ENCODE measurements at regions not wholly inside any gene's neighbourhood (a gene's known extent, or its start where the extent isn't known, plus 50 kb on each side); places are given as distances from the start of the nearest gene placed in this dataset.

DNA sequence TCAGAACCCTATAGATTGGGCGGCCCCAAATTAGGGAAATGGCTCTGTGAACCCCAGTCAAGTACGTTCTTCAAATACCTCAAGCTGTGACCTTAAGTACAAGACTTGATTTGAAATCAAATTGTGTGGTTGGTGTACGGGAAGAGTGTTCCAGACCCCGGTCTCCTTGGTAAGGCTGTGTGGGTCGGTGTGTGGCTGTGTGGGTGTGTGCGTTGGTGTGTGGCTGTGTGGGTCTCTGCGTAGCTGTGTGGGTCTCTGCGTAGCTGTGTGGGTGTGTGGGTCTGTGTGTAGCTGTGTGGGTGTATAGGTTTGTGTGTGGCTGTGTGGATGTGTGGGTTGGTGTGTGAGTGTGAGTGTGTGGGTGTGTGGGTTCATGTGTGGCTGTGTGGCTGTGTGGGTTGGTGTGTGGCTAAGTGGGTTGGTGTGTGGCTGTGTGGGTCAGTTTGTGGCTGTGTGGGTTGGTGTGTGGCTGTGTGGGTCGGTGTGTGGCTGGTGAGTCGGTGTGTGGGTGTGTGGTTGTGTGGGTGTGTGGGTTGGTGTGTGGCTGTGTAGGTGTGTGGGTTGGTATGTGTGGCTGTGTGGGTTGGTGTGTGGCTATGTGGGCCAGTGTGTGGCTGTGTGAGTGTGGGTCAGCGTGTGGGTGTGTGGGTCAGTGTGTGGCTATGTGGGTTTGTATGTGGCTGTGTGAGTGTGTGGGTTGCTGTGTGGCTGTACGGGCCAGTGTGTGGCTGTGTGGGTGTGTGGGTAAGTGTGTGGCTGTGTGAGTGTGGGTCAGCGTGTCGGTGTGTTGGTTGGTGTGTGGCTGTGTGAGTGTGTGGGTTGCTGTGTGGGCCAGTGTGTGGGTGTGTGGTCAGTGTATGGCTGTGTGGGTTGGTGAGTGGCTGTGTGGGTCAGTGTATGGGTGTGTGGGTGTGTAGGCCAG lies 238.7 kb upstream of the ZFHX3 start:
- DNase-seq: no peak

- DNase-seq: no peak
Observed at GRCh38 chr16:73285436-73286201, 237.7 kb upstream of the ZFHX3 start.

GRCh38 chr16:73280388-73280787 lies 232.5 kb upstream of the ZFHX3 start:
- no peak for DNase-seq

DNA sequence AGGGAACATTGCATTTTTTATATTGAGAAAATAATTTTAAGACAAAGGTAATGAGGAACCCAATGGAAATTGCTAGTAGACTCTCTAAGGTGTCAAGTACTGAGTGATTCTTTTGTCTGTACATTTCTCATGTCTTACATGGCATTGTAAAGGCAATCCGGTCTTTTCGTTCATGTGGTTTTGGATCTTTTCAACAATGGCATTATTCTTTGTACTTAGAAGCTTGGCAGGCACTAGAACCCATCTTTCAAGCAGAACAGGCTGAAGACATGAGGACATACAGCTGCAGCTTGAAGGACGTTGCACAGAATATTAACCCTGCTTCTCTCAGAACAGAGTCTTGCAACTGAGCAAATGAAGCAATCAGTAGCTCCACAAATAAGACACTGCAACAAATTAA lies 231.5 kb upstream of the ZFHX3 start:
- DNase-seq: no peak

GRCh38 chr16:73277071-73277470 lies 229.1 kb upstream of the ZFHX3 start:
- DNase-seq: no peak

GRCh38 chr16:73275448-73275847 lies 227.5 kb upstream of the ZFHX3 start:
- DNase-seq: no peak

DNA sequence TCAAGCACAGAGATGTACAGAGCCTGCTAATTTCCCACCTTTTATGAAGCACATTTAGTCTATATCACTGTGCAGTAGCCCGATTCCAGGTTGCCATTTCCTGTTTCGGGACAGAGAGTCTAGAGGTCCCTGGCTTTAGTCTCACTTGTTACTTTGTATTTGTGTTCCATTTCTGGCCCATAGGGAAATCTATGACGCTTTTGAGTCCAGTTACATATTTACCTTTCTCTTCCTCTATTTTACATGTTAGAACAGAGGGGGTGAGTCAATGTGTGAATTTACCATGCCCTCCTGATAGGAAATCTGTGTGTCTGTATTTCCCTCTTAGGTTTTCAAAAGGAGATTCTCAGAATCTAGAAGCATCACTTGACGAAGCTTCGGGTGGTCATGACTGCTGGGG lies 227.1 kb upstream of the ZFHX3 start:
- DNase-seq: no peak

- DNase-seq: no peak
Observed at GRCh38 chr16:73274140-73274539, 226.2 kb upstream of the ZFHX3 start.

- no peak for DNase-seq
Observed at GRCh38 chr16:73268366-73268993, 220.6 kb upstream of the ZFHX3 start.

GRCh38 chr16:73265935-73266334 lies 218.0 kb upstream of the ZFHX3 start:
- no peak for DNase-seq

DNA sequence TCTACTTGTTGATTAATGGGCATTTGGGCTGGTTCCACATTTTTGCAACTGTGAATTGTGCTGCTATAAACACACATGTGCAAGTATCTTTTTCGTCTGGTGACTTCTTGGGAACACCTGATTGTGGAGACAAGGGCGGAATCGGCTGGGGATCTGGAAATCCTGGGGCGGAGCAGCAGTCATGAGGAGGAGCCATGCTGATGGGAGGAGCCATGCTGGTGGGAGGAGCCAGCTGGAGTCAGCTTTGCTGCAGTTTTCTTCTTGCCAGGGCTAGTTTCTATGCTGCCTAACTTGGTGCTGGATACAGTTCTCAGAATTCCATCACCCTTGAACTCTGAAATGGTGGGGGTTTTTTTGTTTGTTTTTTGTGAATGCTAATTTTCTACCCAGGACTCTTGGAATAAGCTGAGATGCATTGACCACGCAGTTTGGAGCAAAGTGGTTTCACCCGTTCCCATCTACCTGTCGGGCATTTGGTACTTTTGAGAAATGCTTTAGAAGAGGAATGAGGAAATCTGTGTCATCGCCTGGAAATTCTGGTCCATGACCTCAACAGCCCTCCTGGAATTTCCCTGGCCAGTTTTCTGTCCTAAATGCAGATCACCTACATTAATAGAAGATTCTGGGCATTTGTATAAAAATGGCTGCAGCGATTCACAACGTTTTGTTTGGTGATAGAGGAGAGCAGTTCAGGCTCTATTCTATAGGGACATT lies 217.4 kb upstream of the ZFHX3 start:
- no peak for DNase-seq

DNA sequence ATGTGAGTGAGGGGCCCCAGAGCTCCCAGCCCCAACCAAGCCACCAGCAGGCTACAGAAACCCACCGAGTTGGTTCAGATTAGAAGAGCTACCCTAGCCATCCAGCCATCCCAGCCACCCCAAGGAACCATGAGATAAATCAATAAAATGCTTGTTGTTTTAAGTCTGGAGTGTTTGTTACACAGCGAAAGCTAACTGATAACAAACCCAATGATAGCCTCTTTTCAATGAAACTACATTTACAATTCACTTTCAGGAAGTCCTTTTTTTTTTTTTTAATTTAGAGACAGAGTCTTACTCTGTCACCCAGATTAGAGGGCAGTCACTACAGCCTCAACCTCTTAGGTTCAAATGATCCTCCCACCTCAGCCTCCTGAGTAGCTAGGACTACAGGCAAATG lies 215.0 kb upstream of the ZFHX3 start:
- DNase-seq: no peak

- no peak for DNase-seq
Observed at GRCh38 chr16:73255031-73255430, 207.1 kb upstream of the ZFHX3 start.

- no peak for DNase-seq
Observed at GRCh38 chr16:73253922-73254480, 206.1 kb upstream of the ZFHX3 start.

- DNase-seq: no peak
Observed at GRCh38 chr16:73252446-73252845, 204.5 kb upstream of the ZFHX3 start.

DNA sequence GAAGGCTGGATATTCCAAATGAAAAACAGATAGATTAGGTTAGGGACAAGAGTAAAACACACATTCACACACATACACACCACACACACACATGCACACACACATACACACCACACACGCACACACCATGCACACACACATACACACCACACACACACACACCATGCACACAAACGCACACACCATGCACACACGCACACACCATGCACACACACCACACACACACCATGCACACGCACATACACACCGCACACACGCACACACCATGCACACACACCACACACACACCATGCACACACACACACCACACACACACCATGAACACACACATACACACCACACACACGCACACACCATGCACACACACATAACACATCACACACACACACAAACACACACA lies 203.7 kb upstream of the ZFHX3 start:
- DNase-seq: no peak

GRCh38 chr16:73248316-73248715 lies 200.4 kb upstream of the ZFHX3 start:
- DNase-seq: no peak

DNA sequence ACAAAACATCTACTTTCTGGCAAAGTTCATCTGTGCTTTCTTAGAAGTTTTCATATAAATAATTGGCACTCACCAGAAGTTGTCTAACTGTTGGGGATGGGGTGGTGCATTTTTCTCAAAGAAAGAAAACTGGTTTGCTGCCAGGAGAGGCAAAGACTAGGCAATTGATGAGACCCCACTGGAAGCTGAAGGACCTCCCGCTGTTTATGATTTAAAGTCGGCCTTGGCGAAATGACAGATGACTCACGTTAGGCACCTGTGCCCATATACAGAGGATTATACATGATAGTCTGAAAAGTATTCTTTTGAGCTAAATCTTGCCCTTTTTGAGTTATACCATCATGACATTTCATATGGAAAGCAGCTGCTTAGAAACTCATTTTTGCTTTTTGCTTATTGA lies 193.0 kb upstream of the ZFHX3 start:
- DNase-seq: no peak

DNA sequence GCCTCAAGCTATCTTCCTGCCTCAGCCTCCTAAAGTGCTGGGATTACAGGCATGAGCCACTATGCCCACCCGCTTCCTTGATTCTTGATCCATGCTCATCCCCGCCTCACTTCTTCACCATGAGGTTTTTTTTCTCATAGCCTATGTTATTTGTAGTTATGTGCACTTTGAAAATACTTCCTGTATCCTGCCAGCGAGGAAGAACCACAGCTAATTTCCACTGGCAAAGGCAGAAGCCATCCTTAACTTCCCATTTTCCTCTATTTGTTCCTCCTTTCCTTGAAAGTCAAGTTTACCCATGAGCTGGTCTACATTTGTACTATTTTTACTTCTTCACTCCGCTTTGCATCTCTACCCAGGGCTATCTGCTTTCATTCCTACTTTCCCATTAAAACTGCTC lies 189.7 kb upstream of the ZFHX3 start:
- no peak for DNase-seq

DNA sequence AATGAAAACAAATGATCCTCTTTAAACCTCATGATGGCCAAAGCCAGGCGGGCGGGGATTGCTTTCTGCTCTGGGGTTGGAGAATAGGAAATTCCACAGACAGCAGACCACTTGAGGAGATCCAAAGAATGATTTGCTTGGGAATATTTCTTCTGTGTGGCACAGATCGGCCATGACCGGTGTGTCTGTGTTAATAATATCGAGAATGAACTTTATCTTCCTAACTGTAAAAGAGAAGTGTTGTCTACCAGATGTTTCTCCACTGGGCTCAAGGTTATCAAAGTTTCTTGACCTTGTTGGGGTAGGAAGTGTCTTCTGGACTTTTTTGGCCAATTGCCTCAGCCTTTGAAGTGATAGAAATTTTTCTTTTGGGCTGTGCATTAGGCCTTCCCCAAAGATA lies 186.6 kb upstream of the ZFHX3 start:
- no peak for DNase-seq

DNA sequence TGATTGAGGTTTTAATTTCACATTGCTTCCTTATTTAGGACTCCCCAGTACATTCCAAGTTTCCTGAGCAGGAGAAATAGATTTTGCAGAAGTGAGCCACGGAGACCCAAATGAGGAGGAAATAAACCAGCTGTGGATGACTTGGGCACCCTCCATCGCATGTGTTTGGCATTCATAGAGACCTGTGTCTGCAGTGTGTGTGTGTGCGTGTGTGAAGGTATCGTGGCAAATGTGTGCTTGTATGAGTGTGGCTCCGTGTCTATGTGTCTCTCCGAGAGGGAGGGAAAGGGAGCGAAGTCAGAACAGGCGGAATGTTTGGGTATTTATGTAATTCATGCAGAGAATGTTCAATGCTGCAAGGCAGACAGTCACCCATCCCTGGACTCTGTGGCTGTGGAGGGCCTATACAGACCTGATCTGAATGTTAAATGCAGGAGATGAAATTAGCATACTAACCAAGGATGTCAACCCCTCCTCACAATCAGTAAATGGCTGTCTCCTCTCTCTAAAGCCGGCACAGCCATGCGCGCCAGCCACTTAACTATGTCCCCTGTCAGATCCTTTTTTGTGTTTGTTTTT lies 186.0 kb upstream of the ZFHX3 start:
- no peak for DNase-seq

DNA sequence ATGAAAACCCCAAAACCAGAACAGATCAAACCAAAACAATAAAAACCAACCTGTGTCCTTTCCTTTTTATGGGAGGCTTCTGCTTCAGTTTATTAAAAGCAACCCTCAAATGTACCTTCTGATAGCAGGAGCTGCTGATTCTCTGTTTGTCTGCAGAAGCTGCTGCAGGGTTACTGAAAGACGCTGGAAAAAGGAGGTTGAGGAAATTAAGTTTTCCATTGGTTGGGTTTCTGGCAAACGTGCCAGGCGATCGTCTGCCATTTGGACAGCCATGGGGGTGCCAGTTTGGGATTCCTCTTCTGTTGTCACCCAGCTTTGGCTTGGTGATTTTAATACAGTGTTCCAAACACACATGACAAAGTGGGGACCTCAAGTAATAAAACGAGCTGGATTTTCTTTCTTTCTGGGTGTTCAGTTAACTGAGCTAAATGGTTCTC lies 185.4 kb upstream of the ZFHX3 start:
- DNase-seq: no peak
